Spleen (tissue), 11 donors: ENCODE measurements at regions not wholly inside any gene's neighbourhood (a gene's known extent, or its start where the extent isn't known, plus 50 kb on each side); places are given as distances from the start of the nearest gene placed in this dataset.
A peak's percentile ranks its signal among the peaks of the same experiment; 100 is the strongest.

Experiments used
- DNase-seq: peaks from one replicate; pipeline ENCODE4 v3.0.0-alpha.2; 2020
- H3K27ac ChIP-seq, 8 donors: fragments of 200-600 bp; sonication (generic) in 7 of 8; 1 replicate in 4 of 8; 2 replicates in 4 of 8; pipeline versions ENCODE4 v1.5.0 to v1.8.0; 2016 to 2021; ENCODE audit warnings: inconsistent platforms in 4 of 8, mild to moderate bottlenecking in 4 of 8, moderate library complexity in 1 of 8
- H3K27me3 ChIP-seq, 7 donors: fragments of 200-600 bp; sonication (generic) in 6 of 7; replicated peaks in 1 of 7; 1 replicate in 4 of 7; 2 replicates in 3 of 7; pipeline versions ENCODE4 v1.5.0 to v1.8.0; 2016 to 2021; ENCODE audit warnings: inconsistent platforms in 3 of 7, mild to moderate bottlenecking in 1 of 7
- H3K36me3 ChIP-seq, 6 donors: fragments of 200-600 bp; sonication (generic) in 5 of 6; 1 replicate in 4 of 6; 2 replicates in 2 of 6; pipeline versions ENCODE4 v1.5.0 to v1.8.0; 2016 to 2021; ENCODE audit warnings: inconsistent platforms in 2 of 6
- H3K4me1 ChIP-seq, 6 donors: fragments of 200-600 bp; sonication (generic) in 5 of 6; 1 replicate in 3 of 6; 2 replicates in 3 of 6; pipeline versions ENCODE4 v1.5.0 to v1.8.0; 2016 to 2021; ENCODE audit warnings: inconsistent platforms in 3 of 6
- H3K4me3 ChIP-seq, 8 donors: fragments of 200-600 bp; sonication (generic) in 7 of 8; 1 replicate in 4 of 8; 2 replicates in 4 of 8; pipeline versions ENCODE4 v1.5.0 to v1.8.0; 2016 to 2021; ENCODE audit warnings: inconsistent platforms in 4 of 8, mild to moderate bottlenecking in 4 of 8, moderate library complexity in 2 of 8
- H3K9me3 ChIP-seq, 8 donors: fragments of 200-600 bp; sonication (generic) in 7 of 8; 1 replicate in 4 of 8; 2 replicates in 4 of 8; pipeline versions ENCODE4 v1.5.0 to v1.8.0; 2016 to 2021; ENCODE audit warnings: inconsistent platforms in 4 of 8
- POLR2A ChIP-seq, 3 donors: fragments of 450-650 bp; IDR thresholded peaks; one replicate each; pipeline ENCODE4 v1.5.1; 2017; ENCODE audit warnings: antibody characterized with exemption in 3 of 3, mild to moderate bottlenecking in 1 of 3
- POLR2AphosphoS5 ChIP-seq, 3 donors: sonication (generic); formaldehyde crosslinking; IDR thresholded peaks; one replicate each; pipeline ENCODE4 v1.5.1; 2017; ENCODE audit warnings: antibody characterized with exemption in 3 of 3
- WGBS, 5 donors: extraction: QIAGEN DNeasy Blood & Tissue Kit in 3 of 5; methylation state at CpG; one replicate each; pipeline versions ENCODE4 v1.1.5 to v1.1.7; 2013 to 2018; 5-methylcytosine and 5-hydroxymethylcytosine counted together
- intact Hi-C: fragments of 100-400 bp; cut with DNase I; formaldehyde crosslinking; loops from one replicate; pipeline ENCODE4 v1.15.0; 2023; ENCODE audit warnings: low total_unique reads
- TF ChIP-seq, protein P1 (sequence below), 11 experiments: fragments of 200-600 bp in 7 of 11; fragments of 450-650 bp in 4 of 11; sonication (generic) in 4 of 11; IDR thresholded peaks in 8 of 11; conservative IDR thresholded peaks in 3 of 11; 1 replicate in 7 of 11; 2 replicates in 4 of 11; pipeline versions ENCODE4 v1.4.0 to v1.8.0; 2016 to 2021; ENCODE audit warnings: antibody characterized with exemption in 11 of 11, inconsistent platforms in 4 of 11, mild to moderate bottlenecking in 1 of 11
- donor health status: healthy with polysubstance abuse.
- donor health status: DM: no; HTN: no; CAD: no; lungs with moderate emphysema.
- donor health status: DM: no; HTN: no; CAD: no.
- donor health status: Bipolar disorder and iron deficiency.
- donor health status: healthy.
- donor health status: DM: no; HTN: no; CAD: no.
- donor health status: DM: yes; HTN: yes; CAD: no.

DNA sequence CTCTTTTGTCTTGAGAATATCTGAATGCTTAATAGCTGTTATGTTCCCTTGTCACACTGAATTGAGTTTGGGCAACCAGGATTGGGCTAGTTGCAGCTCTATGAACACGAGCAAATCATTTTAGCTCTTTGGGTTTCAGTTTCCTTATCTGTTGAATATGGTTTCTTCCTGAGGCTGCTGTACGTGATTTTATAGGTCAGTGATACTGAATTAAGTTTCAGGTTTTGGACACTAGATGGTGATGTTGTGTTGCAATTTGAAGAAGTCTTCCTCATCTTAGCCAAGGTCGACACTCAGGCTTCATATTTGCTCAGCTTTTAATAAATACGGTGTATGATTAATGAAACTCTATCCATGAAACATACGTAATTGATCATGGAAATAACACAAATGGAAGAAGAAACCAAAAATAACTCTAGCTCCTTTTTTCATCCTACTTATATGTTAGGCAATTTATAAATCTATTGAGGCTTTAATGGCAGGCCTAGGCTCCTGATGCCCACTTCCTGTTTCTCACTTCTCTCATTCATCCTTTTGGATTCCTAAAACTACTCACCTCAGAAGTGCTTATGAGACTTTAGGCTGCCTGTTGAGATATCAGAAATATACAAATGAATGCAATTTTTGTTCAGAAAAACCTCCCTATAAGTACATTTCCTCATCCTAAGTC lies 354.1 kb upstream of the MAP3K7 start:
- no peak for DNase-seq
- H3K27ac ChIP-seq, result peak overlapping the region in 7 of 8 donors; percentile 1 to 65 (median 44)
- WGBS, 5 donors, result 12 to 34% (median 18%) methylated on average over 5 of the region's 5 CpGs
- intact Hi-C loops, result no loop called here
- H3K27me3 ChIP-seq, result no peaks in the 10 kb centered on the region
- TF ChIP-seq, protein P1, sequence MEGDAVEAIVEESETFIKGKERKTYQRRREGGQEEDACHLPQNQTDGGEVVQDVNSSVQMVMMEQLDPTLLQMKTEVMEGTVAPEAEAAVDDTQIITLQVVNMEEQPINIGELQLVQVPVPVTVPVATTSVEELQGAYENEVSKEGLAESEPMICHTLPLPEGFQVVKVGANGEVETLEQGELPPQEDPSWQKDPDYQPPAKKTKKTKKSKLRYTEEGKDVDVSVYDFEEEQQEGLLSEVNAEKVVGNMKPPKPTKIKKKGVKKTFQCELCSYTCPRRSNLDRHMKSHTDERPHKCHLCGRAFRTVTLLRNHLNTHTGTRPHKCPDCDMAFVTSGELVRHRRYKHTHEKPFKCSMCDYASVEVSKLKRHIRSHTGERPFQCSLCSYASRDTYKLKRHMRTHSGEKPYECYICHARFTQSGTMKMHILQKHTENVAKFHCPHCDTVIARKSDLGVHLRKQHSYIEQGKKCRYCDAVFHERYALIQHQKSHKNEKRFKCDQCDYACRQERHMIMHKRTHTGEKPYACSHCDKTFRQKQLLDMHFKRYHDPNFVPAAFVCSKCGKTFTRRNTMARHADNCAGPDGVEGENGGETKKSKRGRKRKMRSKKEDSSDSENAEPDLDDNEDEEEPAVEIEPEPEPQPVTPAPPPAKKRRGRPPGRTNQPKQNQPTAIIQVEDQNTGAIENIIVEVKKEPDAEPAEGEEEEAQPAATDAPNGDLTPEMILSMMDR (IDR thresholded peaks at IDR 0.05 in 8 of 11, conservative IDR thresholded peaks at IDR 0.05 in 3 of 11), result peak; percentile 43 to 82 (median 61)
- no peak for TF ChIP-seq POLR2A (IDR thresholded peaks at IDR 0.05)
- H3K4me3 ChIP-seq, result peak overlapping the region in 1 of 8 donors; percentile 42
- H3K9me3 ChIP-seq, result no peaks in the 10 kb centered on the region
- H3K4me1 ChIP-seq, result peaks cover 0 to 17% (median 6%) of the 10 kb centered on the region in 6 donors
- no peaks in the 10 kb centered on the region for H3K36me3 ChIP-seq

DNA sequence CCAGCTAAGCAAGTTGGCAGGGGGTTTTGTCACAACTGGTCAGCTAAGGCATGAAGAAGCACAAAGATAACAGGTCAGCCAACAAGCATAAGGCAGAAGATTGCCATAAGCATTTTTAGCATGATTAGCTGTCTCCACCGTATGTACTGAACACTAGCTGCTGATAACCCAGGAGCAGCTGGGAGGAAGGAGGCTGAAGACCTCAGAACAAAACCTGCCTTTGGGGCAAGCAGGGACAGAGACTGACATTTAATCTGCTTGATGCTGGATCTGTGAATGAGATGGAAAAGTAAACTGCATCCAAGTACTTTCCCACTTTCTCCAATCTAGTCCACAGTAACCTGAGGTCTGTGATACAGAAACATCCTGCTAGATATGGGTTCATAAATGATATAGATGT lies 353.0 kb upstream of the MAP3K7 start:
- no peak overlapping the region for H3K4me3 ChIP-seq
- no peaks in the 10 kb centered on the region for H3K27me3 ChIP-seq
- H3K4me1 ChIP-seq, result peaks cover 0 to 17% (median 6%) of the 10 kb centered on the region in 6 donors
- intact Hi-C loops, result no loop called here
- peak overlapping the region in 1 of 8 donors; percentile 15 for H3K27ac ChIP-seq
- no peaks in the 10 kb centered on the region for H3K36me3 ChIP-seq
- no peaks in the 10 kb centered on the region for H3K9me3 ChIP-seq
- WGBS, 5 donors, result 82 to 95% (median 89%) methylated on average over 1 of the region's 1 CpG
- TF ChIP-seq POLR2A (IDR thresholded peaks at IDR 0.05), result no peak
- TF ChIP-seq, protein P1 (IDR thresholded peaks at IDR 0.05 in 8 of 11, conservative IDR thresholded peaks at IDR 0.05 in 3 of 11), result no peak
- no peak for TF ChIP-seq POLR2AphosphoS5 (IDR thresholded peaks at IDR 0.05)
- DNase-seq, result no peak

DNA sequence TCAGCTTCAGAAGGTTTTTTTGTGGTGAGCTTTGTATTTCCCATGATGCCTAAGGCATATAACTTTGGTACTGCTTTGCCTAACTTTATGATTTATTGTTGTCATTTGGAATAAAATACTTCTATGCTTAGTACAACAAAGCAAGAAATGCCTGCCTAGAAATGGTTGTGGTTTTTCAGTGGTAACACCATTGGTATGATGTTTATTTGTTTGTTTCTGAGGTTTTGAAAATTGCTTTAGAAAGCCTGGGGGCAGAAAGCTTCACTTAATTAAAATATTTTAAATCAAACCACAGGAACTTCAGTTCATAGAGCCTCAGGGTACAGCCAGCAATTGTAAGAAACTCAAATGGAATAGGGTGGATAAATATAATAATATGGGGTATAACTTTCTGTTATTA lies 351.2 kb upstream of the MAP3K7 start:
- no peaks in the 10 kb centered on the region for H3K27me3 ChIP-seq
- no peak for TF ChIP-seq POLR2AphosphoS5 (IDR thresholded peaks at IDR 0.05)
- TF ChIP-seq, protein P1 (IDR thresholded peaks at IDR 0.05 in 8 of 11, conservative IDR thresholded peaks at IDR 0.05 in 3 of 11), result no peak
- TF ChIP-seq POLR2A (IDR thresholded peaks at IDR 0.05), result no peak
- H3K4me1 ChIP-seq, result peaks cover 0 to 17% (median 6%) of the 10 kb centered on the region in 6 donors
- no peaks in the 10 kb centered on the region for H3K9me3 ChIP-seq
- no peaks in the 10 kb centered on the region for H3K36me3 ChIP-seq
- no peak overlapping the region for H3K4me3 ChIP-seq
- peak overlapping the region in 4 of 8 donors; percentile 65 to 82 (median 78) for H3K27ac ChIP-seq
- intact Hi-C loops, result no loop called here
- no peak for DNase-seq

DNA sequence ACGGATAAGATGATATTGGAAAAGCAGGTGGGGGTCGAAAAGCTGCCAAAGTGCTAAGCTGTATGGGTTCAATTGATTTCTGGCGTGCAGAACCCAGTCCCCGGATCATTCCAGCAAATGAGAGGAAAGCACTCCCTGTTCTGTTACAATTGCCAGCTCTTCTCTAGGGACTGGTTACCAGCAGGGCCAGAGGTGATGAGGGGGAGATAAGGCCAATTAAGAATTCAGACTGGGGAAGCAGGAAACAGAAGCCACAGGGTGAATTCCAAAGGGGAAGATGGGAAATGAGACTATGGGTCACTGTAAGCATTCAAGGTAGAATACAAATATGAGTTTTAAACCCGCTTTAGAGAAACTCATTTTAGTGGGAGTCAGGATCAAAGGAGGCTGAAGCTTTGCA lies 349.4 kb upstream of the MAP3K7 start:
- H3K9me3 ChIP-seq, result no peaks in the 10 kb centered on the region
- H3K27ac ChIP-seq, result peak overlapping the region; percentile 6 to 82 (median 68)
- peaks cover 0 to 16% (median 6%) of the 10 kb centered on the region in 6 donors for H3K4me1 ChIP-seq
- no peaks in the 10 kb centered on the region for H3K36me3 ChIP-seq
- intact Hi-C loops, result no loop called here
- H3K4me3 ChIP-seq, result no peak overlapping the region
- peaks cover 0 to 6% (median 0%) of the 10 kb centered on the region in 7 donors for H3K27me3 ChIP-seq
- TF ChIP-seq POLR2AphosphoS5 (IDR thresholded peaks at IDR 0.05) (no peak), POLR2A (IDR thresholded peaks at IDR 0.05) (no peak)
- TF ChIP-seq, protein P1 (IDR thresholded peaks at IDR 0.05 in 8 of 11, conservative IDR thresholded peaks at IDR 0.05 in 3 of 11), result no peak
- WGBS, 5 donors, result 59 to 76% (median 64%) methylated on average over 5 of the region's 5 CpGs
- no peak for DNase-seq
